HG02981 (cell line): ENCODE measurements at regions not wholly inside any gene's neighbourhood (a gene's known extent, or its start where the extent isn't known, plus 50 kb on each side); places are given as distances from the start of the nearest gene placed in this dataset.

Source experiments
- ATAC-seq: cut with Tn5 transposase; IDR thresholded peaks from one replicate; pipeline ENCODE4 v1.9.1; 2021; ENCODE audit warnings: mild to moderate bottlenecking, moderate library complexity; ENCODE audit not compliant: unreplicated experiment

GRCh38 chr9:82367016-82367415, 378.4 kb downstream of the SPATA31D1 start:
- no peak for ATAC-seq

GRCh38 chr9:82367929-82368328, 379.4 kb downstream of the SPATA31D1 start:
- ATAC-seq = no peak

DNA sequence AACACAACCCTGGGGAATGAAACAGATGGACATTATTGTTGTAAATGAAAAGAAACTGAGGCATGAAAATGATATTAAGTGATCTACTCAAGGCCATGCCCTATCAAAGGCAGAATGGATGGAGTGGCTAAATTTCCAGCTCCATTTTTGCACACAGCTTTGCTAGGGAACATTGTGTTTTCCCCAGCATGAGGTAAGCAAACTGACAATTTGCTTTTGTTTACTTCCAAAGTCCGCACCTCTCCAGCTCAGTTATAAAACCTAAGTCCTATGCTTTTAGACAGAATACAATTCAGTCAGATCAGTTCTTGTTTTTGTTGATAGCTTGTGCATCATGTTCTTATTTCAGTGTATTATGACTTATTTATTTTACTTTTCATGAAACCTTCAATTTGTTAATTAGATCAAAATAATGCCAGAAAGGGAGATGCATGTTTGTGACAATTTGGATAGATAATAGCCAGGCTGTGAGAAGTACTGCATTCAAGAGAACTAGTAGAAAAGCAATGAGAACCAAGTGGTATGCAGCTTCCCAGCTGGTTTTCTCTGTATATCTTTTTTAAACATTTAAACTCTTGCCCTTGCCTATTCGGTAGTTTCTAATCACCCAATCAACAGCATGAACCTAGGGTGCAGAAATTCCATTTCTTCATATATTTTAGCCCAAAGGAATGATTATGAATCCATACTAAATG, 380.8 kb downstream of the SPATA31D1 start:
- ATAC-seq = no peak

DNA sequence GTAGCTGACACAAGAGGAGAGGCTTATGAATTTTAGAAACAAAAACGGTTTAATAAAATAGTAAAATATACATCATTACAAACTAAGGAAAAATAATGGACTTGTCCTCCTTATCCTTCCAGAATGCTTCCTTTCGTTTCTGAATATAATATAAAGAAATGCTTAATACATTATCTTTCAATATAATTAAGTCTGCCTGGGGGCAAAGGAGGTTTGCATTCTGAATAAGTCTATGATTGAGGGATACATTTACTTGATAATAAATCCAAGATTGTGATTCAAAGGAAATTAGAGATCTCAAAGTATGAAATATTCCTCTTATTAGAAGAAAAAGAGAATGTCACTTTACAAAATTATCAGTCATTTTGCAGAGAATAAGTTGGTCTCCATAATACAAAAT, 386.5 kb downstream of the SPATA31D1 start:
- ATAC-seq = no peak

DNA sequence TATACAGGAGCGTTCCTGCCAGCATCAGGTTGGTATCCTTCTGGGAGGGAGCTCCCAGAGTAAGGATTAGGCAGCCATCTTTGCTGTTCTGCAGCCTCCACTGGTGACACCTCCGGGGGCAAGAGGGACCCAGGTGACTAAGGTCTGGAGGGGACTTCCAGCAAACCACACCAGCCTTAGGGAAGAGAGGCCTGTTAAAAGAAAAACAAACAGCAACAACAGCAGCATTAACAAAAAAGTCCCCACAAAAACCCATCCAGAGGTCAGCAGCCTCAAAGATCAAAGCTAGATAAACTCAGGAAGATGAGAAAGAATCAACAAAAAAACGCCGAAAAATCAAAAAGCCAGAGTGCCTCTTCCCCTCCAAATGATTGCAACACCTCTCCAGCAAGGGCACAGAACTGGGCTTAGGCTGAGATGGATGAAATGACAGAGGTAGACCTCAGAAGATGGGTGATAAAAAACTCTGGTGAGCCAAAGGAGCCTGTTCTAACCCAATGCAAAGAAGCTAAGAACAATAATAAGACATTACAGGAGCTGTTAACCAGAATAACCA, 388.2 kb downstream of the SPATA31D1 start:
- ATAC-seq = no peak

- ATAC-seq = no peak
Observed at GRCh38 chr9:82382887-82383616, 394.5 kb downstream of the SPATA31D1 start.

GRCh38 chr9:82385633-82386032, 397.1 kb downstream of the SPATA31D1 start:
- ATAC-seq = no peak

GRCh38 chr9:82397534-82397933, 409.0 kb downstream of the SPATA31D1 start:
- ATAC-seq = no peak

- no peak for ATAC-seq
Observed at GRCh38 chr9:82404196-82404870, 415.8 kb downstream of the SPATA31D1 start.

- no peak for ATAC-seq
Observed at GRCh38 chr9:82404881-82405280, 416.3 kb downstream of the SPATA31D1 start.

GRCh38 chr9:82406456-82407085, 418.0 kb downstream of the SPATA31D1 start:
- no peak for ATAC-seq

DNA sequence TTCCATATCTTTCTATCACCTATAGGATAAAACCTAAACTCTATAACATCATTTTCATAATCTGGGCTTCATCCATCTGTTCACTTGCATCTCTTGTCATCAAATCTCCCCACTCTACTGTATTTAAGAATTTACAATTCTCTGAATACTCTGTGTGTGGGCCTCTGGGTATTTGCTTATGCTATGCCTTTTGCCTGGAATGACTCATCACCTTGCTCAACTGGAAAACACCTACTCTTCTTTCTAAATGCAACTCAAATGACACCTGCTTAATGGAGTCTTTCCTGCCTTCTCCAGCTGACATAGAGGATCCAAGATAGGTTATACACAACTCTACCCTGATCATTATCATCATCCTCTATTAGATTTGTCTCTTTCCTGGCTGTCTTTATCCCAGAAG, 421.7 kb downstream of the SPATA31D1 start:
- ATAC-seq = peak; percentile 96

GRCh38 chr9:82410866-82411265, 422.3 kb downstream of the SPATA31D1 start:
- no peak for ATAC-seq

- no peak for ATAC-seq
Observed at GRCh38 chr9:82412586-82413305, 424.2 kb downstream of the SPATA31D1 start.

GRCh38 chr9:82417501-82417900, 428.9 kb downstream of the SPATA31D1 start:
- ATAC-seq = no peak

DNA sequence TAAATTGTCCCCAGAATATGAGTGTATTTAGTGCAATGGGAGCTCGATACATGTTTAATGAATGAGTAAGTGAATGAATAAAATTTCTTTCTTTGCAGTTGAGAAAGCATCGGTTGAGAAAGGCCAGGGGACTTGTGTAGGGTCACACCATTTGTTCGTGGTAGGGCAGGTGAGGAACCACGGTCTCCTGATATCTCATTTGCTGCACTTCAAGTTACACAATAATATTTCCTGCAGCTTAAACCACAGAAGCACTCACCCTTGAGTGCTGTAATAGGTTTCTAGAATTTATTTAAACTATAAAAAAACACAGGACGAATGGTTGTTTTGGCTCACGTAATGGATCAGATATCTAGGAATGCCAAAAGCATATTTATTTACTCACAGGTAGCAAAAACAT, 429.8 kb downstream of the SPATA31D1 start:
- ATAC-seq = no peak

GRCh38 chr9:82419696-82420486, 431.3 kb downstream of the SPATA31D1 start:
- ATAC-seq = no peak

DNA sequence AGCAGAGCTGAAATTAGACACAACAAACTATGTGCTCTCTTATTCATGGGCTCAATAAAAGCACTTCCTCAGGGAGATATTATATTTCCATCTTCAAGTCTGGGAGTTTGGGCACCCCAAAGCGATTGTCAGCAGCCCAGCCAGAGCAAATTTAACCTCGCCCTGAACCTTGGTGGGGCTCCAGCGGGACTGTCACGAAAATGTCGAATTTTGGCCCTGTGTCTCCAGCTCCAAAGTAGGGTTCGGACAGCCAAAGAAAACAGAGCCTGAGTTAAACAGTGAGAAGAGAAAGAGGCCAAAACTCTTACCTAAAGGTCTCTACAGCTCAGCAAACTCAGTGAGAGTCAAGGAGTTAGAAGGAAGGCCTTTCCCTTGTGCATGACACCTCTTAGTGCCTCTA, 432.9 kb downstream of the SPATA31D1 start:
- no peak for ATAC-seq

- no peak for ATAC-seq
Observed at GRCh38 chr9:82423700-82424099, 435.1 kb downstream of the SPATA31D1 start.
